Right forelimb (tissue), 1 donor: ENCODE measurements at regions not wholly inside any gene's neighbourhood (a gene's known extent, or its start where the extent isn't known, plus 50 kb on each side); places are given as distances from the start of the nearest gene placed in this dataset.

Experiments used
- DNase-seq: peaks from one replicate; pipeline ENCODE4 v3.0.0-alpha.2; 2018

DNA sequence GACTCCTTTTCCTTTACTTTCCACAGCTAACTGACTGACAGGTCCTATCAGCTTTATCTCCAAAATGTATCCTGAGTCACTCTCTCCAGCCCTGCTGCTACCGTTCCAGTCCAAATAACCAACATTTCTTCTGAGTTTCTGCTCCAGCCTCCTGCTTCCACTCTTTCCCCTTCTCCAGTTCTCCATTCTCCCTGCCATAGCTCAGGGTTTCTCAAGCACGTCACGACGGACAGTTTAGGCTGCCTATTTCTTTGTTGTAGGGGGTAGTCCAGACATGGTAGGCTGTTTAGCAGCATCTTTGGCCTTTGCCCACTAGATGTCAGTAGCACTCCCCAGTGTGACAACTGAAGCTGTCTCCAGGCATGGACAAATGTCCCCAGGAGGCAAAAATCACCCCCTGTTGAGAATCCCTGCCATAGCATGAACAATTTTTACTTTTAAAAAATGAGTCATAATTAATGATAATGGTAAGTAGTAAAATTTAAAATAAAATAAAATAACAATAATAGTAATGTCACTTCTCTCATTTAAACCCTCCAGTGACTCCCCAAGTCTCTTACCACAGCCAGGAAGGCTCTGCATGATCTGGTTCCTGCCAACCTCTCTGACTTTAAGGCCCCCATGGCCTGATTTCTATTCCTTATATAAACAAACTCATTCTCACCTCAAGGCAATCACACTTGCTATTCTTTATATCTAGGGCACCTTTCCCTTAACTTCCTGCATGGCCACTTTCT lies 105.4 kb upstream of the FER start:
- DNase-seq = peak; percentile 63

DNA sequence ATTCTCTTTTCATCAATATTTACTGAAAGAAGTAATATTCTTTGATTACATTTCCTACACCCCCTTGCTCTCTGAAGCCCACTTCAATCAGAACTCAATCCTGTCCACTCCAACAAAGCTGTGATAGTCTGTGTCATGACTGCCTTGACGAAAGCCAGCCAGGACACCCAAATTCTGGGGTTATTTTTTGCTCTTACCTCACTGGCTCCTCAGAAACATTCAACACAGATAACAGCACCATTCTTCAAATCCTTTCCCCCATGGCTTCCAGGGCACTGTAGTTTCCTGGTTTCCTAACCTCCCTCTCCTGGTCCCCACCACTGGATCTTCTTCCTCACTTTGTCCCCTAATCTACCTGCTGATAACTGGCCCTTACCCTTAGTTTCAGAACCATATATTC lies 106.1 kb upstream of the FER start:
- no peak for DNase-seq

GRCh38 chr5:108639366-108639765 lies 108.3 kb upstream of the FER start:
- DNase-seq = no peak

GRCh38 chr5:108638021-108638420 lies 109.7 kb upstream of the FER start:
- no peak for DNase-seq

- DNase-seq = no peak
Observed at GRCh38 chr5:108637134-108637533, 110.6 kb upstream of the FER start.

DNA sequence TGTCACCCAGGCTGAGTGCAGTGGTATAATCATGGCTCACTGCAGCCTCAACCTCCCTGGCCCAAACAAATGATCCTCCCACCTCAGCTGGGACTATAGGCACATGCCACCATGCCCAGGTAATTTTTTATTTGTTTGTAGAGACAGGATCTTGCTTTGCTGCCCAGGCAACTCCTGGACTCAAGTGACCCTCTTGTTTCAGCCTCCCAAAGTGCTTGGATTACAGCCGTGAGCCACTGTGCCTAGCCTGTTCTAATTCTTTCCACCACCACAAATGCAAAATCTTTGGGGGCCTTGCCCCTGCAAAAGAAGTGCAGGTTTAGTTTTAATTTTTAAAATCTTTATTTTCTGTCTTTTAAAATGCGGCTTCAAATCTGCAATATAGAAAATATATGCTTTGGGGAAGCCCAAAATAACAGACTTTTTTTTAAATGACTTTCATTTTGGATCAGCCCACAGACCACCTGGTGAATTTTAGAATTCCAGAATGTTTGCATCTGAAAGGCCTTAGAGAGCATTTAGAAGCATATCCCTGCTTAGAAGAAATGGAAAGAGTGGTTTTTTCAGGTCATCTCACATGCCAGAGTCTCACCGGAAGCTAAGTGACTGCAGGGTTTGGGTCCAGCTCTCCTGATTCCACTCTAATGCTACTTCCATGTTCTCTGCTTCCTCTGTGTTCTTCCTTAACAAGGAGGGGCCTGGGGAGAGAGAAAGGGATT lies 111.4 kb upstream of the FER start:
- DNase-seq = no peak

GRCh38 chr5:108634617-108635288 lies 112.9 kb upstream of the FER start:
- DNase-seq = no peak

GRCh38 chr5:108634010-108634616 lies 113.6 kb upstream of the FER start:
- no peak for DNase-seq

DNA sequence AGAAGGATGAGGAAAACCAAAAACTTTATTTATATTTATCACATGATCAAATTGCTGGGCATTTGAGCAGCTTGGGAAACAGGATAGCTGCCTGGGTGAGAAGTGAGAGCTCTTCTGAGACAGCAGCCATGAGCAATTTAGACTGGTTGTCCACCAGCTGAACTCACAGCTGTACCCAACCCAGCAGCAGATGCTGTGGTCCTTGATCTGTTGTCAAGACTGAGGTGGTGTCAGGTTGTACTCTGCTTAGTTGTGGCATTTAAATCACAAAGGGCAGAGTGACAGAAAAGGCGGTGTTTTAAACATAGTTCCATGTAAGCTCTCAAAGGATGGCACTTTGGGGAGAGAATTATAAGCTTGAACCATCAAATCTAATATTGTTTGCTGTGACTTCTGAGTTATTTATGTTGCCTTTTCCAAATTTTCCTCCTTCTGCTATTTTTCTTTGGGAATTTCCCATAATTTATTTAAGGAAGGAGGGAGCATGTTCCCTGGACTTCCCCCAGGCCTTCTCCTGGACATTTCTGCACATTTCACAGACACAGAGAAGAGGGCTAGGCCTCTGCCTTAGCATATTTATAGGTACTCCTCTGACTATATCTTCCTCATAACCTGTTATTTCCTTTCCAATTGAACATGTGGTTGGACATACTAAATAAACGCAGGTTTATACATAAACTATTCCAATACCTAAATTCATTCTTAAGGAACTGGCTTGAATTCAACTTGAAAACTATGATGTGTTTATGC lies 117.7 kb upstream of the FER start:
- DNase-seq = no peak

DNA sequence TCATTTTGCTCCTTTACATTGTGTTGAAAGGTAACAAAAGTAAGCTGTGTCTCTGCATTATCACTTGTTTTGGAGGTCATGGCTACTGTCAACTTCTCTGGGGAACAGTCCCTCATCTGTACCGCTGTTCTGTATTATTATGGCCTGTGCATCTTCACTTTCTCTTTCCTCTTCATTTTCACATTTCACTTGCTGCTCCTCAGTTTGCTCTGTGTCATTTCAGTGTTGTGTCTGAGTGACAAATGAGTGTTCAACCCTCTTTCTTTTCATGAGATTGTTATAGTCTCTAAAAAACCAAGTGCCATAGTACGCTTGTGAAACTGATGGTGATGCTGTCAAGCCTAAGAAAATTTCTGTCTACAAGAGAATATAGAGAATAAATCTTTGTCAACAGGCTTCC lies 122.0 kb upstream of the FER start:
- DNase-seq = no peak

DNA sequence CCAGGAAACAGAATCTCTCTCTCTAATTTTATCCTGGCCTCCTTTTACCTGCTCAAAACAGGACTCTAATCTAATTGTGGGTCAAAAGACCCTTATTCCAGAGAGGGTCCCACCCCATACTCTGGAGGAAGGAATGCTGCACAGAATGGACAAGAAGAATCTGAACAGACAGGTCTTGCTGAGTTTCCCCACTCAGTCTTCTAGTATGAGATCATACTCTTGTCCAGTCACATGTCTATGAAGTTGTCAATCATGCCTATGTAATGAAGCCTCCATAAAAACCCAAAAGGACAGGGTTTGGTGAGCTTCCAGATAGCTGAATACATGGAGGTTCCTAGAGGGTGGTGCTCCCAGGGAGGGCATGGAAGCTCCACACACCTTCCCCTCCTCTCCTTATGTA lies 123.9 kb upstream of the FER start:
- DNase-seq = no peak

DNA sequence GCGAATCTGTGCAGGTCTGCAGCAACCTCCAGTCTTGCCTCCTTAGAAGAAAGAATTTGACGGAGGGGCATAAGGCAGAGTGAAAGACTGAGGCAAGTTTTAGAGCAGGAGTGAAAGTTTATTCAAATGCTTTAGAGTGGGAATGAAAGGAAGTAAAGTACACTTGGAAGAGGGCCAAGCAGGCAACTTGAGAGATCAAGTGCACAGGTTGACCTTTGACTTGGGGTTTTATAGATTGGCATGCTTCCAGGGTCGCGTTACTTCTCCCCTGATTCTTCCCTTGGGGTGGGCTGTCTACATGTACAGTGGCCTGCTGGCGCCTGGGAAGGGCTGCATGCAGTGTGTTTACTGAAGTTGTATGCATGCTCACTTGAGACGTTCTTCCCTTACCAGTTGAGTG lies 127.2 kb upstream of the FER start:
- DNase-seq = no peak

DNA sequence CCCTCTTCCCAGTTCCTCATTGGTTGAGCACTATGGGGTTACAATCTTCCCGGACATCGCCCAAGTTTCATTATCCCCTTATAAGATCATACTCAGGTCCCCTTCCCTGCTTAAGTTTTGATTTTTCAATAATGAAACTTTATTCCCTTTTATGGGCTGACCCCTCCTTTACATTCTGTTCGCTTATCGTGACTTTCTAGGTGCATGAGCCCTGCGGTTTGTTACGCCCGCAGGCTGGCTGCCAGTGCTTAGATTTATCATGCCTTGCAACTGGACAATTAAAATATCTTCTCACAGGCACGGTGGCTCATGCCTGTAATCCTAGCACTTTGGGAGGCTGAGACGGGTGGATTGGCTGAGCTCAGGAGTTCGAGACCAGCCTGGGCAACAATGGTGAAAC lies 127.9 kb upstream of the FER start:
- no peak for DNase-seq

GRCh38 chr5:108617467-108618435 lies 129.9 kb upstream of the FER start:
- no peak for DNase-seq

DNA sequence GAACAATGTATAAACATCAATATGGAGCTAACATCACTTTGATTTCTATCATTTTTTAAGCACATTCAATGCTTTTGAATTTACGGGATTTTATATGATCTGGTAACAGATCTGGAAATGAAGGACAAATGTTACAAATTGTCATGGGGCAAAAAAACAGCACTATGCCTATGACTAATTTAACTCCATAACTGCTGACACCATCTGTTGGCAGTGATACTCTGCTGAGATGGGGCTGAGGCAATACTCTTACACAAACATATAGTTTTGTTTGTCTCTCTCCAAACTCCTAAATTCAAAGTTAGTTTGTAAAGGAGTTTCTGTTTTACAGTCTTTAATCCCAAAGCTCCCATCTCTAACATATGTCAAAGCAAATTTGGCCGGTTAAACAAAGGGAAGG lies 132.5 kb upstream of the FER start:
- no peak for DNase-seq

- no peak for DNase-seq
Observed at GRCh38 chr5:108607421-108607820, 140.3 kb upstream of the FER start.

- no peak for DNase-seq
Observed at GRCh38 chr5:108606185-108606584, 141.5 kb upstream of the FER start.

GRCh38 chr5:108602830-108603229 lies 144.9 kb upstream of the FER start:
- DNase-seq = no peak

DNA sequence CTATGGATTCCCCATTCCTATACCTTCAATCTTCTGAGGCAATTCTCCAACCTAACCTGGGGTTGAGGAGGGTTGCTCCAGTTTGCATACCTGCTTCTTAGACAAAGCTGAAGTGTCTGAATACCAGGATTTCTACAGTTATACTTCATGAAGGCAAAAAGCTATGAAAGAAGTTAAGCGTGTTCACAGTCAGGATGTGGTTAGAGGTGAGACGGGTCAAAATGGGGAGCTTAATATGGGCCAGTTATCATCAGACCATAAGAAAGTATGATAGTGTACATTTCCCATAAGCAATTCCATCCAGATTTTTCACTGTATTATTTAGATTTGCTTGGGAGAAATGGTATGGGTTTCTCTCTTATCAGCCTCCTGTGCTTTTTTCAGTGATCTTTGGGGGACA lies 156.9 kb upstream of the FER start:
- DNase-seq = no peak

DNA sequence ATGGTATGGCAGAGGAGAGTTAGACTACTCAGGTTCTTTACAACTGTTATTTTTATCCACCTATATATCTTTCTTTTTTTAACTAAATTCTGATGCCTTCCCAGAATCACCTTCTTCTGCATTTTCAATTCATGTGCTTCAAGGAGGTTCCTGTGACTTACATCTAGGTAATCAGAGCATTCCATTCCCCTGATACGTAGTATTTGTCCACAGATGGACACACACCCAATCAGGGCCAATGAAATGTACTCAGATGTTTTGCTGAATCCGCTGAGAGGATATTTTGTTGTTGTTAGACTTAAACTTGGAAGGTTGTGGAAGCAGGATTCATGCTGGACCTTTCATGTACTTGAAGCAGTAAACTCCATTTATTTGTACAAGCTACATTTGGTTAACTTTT lies 159.4 kb upstream of the FER start:
- no peak for DNase-seq

DNA sequence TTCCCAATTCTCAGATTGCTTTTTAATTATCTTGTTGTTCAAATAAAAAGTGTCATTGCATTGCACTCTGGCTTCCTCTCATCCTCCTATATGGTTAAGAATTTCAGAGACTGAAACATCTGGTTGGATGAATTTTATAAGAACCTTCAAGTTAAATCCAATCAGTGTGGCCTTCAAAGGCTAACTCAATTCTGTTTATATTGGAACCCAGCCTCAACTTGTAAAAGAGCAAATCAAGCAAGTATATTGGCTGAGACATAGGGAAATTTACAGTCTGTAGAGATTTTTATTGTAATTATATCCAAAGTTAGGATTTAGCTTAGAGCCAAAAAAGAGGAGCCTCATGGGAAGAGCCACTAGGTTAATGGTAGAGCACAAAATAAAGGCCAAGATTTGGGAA lies 159.9 kb upstream of the FER start:
- DNase-seq = no peak

GRCh38 chr5:108581026-108581425 lies 166.7 kb upstream of the FER start:
- DNase-seq = no peak
